ENCODE measurements at regions not wholly inside any gene's neighbourhood (a gene's known extent, or its start where the extent isn't known, plus 50 kb on each side); places are given as distances from the start of the nearest gene placed in this dataset.

GRCh38 chr18:27704736-27705361 lies 472.1 kb downstream of the CDH2 start:
- DNase-seq (ENCODE audit: extremely low read depth, low read depth): no peak

DNA sequence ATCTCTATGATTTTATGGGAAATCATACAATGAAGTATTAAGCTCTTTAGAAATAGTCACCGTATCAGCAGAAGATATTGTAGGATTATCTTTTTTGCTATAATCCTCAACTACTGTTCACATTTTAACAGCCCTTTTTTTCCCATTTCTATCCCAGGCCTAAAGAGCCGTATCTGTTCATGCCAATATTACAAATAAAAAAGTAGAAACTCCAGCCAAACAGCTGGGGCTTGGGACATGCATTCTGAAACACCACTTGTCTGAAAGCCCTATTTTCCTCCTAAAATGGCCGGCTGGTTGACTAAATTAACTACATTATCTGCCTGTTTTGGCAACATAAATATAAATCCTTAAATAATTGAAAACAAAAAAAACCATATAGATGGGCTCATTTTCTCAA lies 477.8 kb downstream of the CDH2 start:
- DNase-seq (ENCODE audit: extremely low read depth, low read depth): no peak

- DNase-seq (ENCODE audit: extremely low read depth, low read depth): no peak
These were observed 480.8 kb downstream of the CDH2 start for GRCh38 chr18:27696148-27696547.

DNA sequence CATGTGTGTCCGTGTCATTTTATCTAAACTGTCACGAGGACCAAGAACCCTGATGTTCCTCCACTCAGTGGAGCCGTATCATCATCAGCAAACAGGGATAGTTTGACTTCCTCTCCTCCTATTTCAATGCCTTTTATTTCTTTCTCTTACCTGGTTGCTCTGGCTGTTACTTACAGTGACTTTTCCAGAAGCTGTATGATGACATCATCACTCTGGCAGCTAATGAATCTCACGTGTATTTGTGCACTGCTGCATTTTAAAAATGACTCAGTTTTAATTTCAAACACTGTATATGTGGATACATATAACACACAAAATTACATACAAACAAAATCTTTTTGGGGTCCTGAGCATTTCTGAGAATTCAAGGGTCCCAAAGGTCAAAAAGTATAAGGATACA lies 481.4 kb downstream of the CDH2 start:
- no peak for DNase-seq (ENCODE audit: extremely low read depth, low read depth)

DNA sequence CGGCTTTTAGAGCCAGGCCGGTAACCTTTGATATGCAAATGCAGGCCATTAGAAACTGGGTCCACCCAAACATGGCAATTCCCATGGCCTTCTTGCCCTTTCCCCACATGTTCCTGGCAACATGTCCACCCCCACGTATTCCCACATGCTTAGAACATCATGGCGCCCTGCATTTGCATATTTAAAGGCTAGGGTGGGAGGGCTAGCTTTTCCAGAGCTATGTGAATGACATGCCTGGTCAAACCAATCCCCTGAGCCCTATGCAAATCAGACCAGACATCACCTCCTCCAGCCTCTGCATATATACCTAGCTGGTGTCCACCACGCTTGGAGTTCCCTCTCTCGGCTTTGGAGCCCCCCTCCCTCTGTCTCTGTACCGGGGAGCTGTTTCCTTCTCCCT lies 481.9 kb downstream of the CDH2 start:
- DNase-seq (ENCODE audit: extremely low read depth, low read depth): no peak

DNA sequence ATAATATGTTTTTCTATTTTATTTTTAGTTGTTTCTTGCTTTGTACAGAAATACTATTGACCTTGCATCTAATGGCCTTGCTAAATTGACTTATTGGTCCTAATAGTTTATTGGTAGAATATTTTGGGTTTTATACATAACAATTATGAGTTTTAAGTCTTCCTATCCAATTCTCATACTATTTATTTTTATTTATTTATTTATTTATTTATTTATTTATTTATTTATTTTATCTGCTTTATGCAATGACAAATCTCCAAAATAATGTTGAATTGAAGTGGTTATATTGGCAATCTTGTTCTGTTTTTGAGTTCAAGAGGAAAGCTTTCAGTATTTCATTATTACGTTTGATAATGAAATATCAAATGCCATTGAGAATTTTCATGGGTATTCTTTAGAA lies 488.3 kb downstream of the CDH2 start:
- no peak for DNase-seq (ENCODE audit: extremely low read depth, low read depth)

DNA sequence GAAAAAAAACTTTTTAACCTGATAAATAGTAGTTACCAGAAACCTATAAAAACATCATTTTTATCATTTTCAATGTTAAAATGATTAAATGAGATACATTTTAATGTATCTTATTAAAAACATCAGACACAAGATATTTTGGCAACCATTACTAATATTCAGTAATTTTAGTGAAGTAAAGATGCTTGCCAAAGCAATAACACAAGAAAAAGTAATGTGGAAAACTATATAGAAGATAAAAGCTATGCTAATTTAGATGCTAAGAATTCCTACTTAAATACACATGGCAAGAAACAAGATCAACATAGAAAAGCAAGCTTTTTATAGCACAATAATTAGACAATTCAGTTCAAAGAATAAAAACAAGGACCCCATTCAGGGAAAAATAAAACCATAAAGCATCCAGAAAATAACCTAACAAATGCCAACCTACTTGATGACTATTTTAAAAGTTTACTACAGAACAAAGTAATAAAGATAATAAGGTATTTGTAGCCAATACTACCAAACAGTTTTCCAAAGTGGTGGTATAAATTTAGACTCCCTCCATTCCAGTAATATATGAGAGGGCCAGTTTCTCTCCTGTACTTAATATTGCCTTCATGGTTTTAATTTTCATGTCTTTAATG lies 489.5 kb downstream of the CDH2 start:
- no peak for DNase-seq (ENCODE audit: extremely low read depth, low read depth)

GRCh38 chr18:27685807-27686412 lies 491.0 kb downstream of the CDH2 start:
- DNase-seq (ENCODE audit: extremely low read depth, low read depth): no peak

DNA sequence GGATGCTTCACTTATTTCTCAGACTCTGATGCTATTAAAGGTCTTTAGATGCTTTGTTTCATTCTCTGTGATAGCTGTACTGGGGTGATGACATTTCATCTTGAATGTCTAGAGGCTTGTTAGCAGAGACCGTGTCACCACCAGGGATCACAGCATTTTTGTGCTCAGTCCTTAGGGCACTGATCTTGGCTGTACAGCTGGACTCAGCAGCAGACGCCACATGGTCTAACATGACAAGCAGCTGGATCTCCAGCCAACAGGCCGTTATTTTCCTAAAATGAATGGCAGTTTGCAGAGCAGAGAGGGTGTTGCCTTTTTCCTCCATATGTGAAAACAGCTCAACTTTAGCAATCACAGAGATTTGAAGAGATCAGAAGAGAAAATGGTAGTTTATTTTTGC lies 491.8 kb downstream of the CDH2 start:
- DNase-seq (ENCODE audit: extremely low read depth, low read depth): no peak

DNA sequence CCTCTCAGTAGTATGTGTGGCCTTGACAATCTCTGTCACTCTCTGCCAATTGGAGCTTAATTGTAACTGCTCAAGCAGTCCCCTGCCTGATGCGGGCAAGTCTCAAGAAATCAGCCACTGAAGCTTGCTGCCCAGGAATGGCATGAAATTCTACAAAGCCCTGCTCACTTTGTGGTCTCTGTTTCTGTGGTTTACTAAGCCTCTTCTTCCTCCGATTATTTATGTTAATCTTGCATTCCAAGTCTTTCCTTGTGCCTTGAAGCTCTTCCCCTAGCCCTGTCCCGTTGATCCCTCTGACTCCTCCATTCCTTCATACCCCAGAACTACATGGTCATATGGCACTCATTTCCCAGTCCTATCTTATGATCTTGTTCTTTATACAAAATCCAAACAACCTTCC lies 489.3 kb upstream of the CHST9 start:
- no peak for DNase-seq (ENCODE audit: extremely low read depth, low read depth)

DNA sequence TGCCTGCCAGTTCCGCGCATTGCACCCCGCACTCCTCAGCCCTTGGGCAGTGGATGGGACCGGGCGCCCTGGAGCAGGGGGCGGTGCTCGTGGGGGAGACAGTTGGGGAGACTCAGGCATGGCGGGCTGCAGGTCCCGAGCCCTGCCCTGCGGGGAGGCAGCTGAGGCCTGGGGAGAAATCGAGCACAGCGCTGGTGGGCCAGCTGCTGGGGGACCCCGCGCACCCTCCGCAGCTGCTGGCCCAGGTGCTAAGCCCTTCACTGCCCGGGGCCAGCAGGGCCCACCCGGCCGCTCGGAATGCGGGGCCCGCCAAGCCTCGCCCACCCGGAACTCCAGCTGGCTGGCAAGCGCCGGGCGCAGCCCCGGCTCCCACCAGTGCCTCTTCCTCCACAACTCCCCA lies 488.8 kb upstream of the CHST9 start:
- DNase-seq (ENCODE audit: extremely low read depth, low read depth): no peak

- DNase-seq (ENCODE audit: extremely low read depth, low read depth): no peak
These were observed 483.1 kb upstream of the CHST9 start for GRCh38 chr18:27668158-27668557.

GRCh38 chr18:27667064-27667463 lies 482.0 kb upstream of the CHST9 start:
- DNase-seq (ENCODE audit: extremely low read depth, low read depth): no peak

GRCh38 chr18:27666016-27666415 lies 480.9 kb upstream of the CHST9 start:
- no peak for DNase-seq (ENCODE audit: extremely low read depth, low read depth)

DNA sequence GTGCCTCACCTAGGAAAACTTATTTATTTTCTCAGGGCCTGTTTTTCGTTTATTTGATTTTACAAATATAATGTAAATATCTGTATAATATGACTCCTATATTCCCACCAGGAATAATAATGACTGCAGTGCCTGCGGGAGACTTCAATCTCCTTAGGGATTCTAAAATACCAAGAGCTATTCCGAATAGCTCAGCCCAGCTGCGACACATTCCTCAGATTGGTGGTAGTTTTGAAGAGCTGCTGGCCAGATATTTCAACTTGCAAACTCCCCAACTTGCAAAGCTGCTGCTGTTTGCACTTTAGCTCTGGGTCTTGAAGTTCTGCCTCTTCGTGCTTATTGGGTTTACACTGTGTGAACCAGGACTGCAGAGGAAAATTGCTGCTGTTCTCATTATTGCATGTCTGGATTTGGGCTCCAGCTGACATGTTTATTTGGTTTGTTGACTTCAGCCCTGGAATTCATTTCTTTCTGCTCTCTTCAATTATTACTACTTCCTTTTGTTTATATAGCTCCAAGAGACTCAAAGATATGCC lies 480.2 kb upstream of the CHST9 start:
- no peak for DNase-seq (ENCODE audit: extremely low read depth, low read depth)

- no peak for DNase-seq (ENCODE audit: extremely low read depth, low read depth)
These were observed 477.8 kb upstream of the CHST9 start for GRCh38 chr18:27662949-27663348.

- no peak for DNase-seq (ENCODE audit: extremely low read depth, low read depth)
These were observed 477.4 kb upstream of the CHST9 start for GRCh38 chr18:27662537-27662936.

GRCh38 chr18:27661320-27662018 lies 476.4 kb upstream of the CHST9 start:
- DNase-seq (ENCODE audit: extremely low read depth, low read depth): no peak

DNA sequence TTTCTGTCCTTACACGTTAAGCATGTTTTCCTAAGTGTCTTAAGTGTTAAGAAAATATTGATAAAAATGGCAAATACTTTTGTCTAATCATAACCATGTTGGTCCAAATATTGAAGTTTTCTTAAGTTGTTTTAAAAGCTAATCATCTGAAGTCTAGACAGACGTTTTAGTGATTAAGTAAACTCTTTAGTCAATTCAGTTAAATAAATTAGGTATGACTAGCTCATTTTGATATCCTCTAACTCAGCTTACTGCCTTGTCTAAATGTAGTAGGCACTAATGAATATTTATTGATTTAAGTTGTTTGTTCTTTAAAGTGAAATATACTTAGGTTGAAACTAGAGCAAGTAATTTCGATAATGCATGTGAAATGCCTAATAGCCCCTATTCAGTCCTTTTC lies 471.8 kb upstream of the CHST9 start:
- no peak for DNase-seq (ENCODE audit: extremely low read depth, low read depth)

- no peak for DNase-seq (ENCODE audit: extremely low read depth, low read depth)
These were observed 471.2 kb upstream of the CHST9 start for GRCh38 chr18:27656167-27656778.

DNA sequence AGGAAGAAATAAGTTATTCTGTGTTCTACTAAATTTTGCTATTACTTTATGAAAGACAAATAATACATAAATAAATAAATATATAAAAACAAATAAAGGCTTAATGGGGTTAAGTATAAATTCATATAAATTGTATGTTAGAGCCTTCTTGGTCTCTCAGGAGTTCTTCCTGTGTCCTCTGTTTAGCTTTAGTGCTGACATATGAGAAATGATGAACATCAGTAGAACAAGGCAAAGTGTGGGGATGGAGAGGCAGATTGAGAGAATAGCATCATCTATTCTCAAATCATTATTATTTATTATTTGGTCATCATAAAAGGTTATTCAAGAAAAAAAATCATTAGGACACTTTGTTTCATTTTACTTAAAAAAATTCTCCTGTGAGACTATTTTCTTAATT lies 468.1 kb upstream of the CHST9 start:
- no peak for DNase-seq (ENCODE audit: extremely low read depth, low read depth)
